T47D (cell line): ENCODE measurements at regions not wholly inside any gene's neighbourhood (a gene's known extent, or its start where the extent isn't known, plus 50 kb on each side); places are given as distances from the start of the nearest gene placed in this dataset.
"Not testable (repeated sequence)": the region's sequence is repeated elsewhere in the genome, so short reads cannot be mapped to it uniquely, and the experiment has no call there.

Source experiments
- DNase-seq, 2 experiments: peaks; one replicate each; pipeline versions ENCODE4 v3.0.0 to v3.0.0-alpha.2; 2011 to 2012; ENCODE audit warnings: low read depth in 1 of 2, low spot score in 1 of 2
- JUND ChIP-seq: IDR thresholded peaks from 2 replicates; pipeline ENCODE4 v1.6.1; 2012; ENCODE audit warnings: low read depth
- in situ Hi-C: cut with HindIII; loops from 2 replicates; pipeline ENCODE4 v1.10.0; 2016; ENCODE audit warnings: low sequenced_read_pairs, low pct_unique_long_range_greater_than_20kb

- DNase-seq = no peak
- no peak for TF ChIP-seq JUND
- in situ Hi-C loops = no loop called here
Observed at GRCh38 chr6:1228754-1229191, 83.1 kb upstream of the FOXQ1 start.

- in situ Hi-C loops = no loop called here
- TF ChIP-seq JUND = no peak
- no peak for DNase-seq
Observed at GRCh38 chr6:1227935-1228753, 83.8 kb upstream of the FOXQ1 start.

- TF ChIP-seq JUND = no peak
- in situ Hi-C loops = no loop called here
- no peak for DNase-seq
Observed at GRCh38 chr6:1227600-1227934, 84.3 kb upstream of the FOXQ1 start.

- in situ Hi-C loops = no loop called here
- no peak for TF ChIP-seq JUND
- DNase-seq = no peak
Observed at GRCh38 chr6:1226277-1227099, 85.4 kb upstream of the FOXQ1 start.

- in situ Hi-C loops = no loop called here
- TF ChIP-seq JUND = no peak
- no peak for DNase-seq
Observed at GRCh38 chr6:1224514-1224913, 87.4 kb upstream of the FOXQ1 start.

GRCh38 chr6:1222728-1223595, 88.9 kb upstream of the FOXQ1 start:
- TF ChIP-seq JUND = no peak
- no peak for DNase-seq
- in situ Hi-C loops = no loop called here

- in situ Hi-C loops = no loop called here
- no peak for DNase-seq
- no peak for TF ChIP-seq JUND
Observed at GRCh38 chr6:1217396-1217795, 94.5 kb upstream of the FOXQ1 start.

- no peak for TF ChIP-seq JUND
- DNase-seq = no peak
- in situ Hi-C loops = no loop called here
Observed at GRCh38 chr6:1216488-1216974, 95.4 kb upstream of the FOXQ1 start.

GRCh38 chr6:1215884-1216487, 95.9 kb upstream of the FOXQ1 start:
- no peak for DNase-seq
- in situ Hi-C loops = no loop called here
- TF ChIP-seq JUND = no peak

- in situ Hi-C loops = no loop called here
- no peak for TF ChIP-seq JUND
- DNase-seq = no peak
Observed at GRCh38 chr6:1215023-1215422, 96.9 kb upstream of the FOXQ1 start.

GRCh38 chr6:1212919-1213318, 99.0 kb upstream of the FOXQ1 start:
- TF ChIP-seq JUND = no peak
- no peak for DNase-seq
- in situ Hi-C loops = no loop called here

- DNase-seq, in situ Hi-C loops: not testable (repeated sequence)
Observed at GRCh38 chr6:1212138-1212537, 99.8 kb upstream of the FOXQ1 start.

- DNase-seq, in situ Hi-C loops: not testable (repeated sequence)
Observed at GRCh38 chr6:1210631-1211030, 101.3 kb upstream of the FOXQ1 start.
